ENCODE measurements at regions not wholly inside any gene's neighbourhood (a gene's known extent, or its start where the extent isn't known, plus 50 kb on each side); places are given as distances from the start of the nearest gene placed in this dataset.

GRCh38 chrX:530726-531610 lies 99.6 kb upstream of the SHOX start:
- TF ChIP-seq POLR2A (IDR thresholded peaks at IDR 0.05) (no peak), POLR2AphosphoS5 (IDR thresholded peaks at IDR 0.05) (no peak), EP300 (IDR thresholded peaks at IDR 0.05) (no peak)
- TF ChIP-seq, protein P1, sequence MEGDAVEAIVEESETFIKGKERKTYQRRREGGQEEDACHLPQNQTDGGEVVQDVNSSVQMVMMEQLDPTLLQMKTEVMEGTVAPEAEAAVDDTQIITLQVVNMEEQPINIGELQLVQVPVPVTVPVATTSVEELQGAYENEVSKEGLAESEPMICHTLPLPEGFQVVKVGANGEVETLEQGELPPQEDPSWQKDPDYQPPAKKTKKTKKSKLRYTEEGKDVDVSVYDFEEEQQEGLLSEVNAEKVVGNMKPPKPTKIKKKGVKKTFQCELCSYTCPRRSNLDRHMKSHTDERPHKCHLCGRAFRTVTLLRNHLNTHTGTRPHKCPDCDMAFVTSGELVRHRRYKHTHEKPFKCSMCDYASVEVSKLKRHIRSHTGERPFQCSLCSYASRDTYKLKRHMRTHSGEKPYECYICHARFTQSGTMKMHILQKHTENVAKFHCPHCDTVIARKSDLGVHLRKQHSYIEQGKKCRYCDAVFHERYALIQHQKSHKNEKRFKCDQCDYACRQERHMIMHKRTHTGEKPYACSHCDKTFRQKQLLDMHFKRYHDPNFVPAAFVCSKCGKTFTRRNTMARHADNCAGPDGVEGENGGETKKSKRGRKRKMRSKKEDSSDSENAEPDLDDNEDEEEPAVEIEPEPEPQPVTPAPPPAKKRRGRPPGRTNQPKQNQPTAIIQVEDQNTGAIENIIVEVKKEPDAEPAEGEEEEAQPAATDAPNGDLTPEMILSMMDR (IDR thresholded peaks at IDR 0.05): no peak
- DNase-seq: no peak
- Histone ChIP-seq H3K27me3 (no peaks in the 10 kb centered on the region), H3K4me1 (no peaks in the 10 kb centered on the region), H3K4me3 (no peak overlapping the region), H3K36me3 (no peaks in the 10 kb centered on the region), H3K27ac (no peak overlapping the region), H3K9me3 (no peaks in the 10 kb centered on the region)
- no peak for ATAC-seq (ENCODE audit: low FRiP score in 2 of 2)
- 51 to 57% methylated on average over 19 of the region's 19 CpGs for WGBS, 2 donors

GRCh38 chrX:531611-531936 lies 99.0 kb upstream of the SHOX start:
- Histone ChIP-seq H3K27ac (no peak overlapping the region), H3K36me3 (no peaks in the 10 kb centered on the region), H3K4me1 (no peaks in the 10 kb centered on the region), H3K9me3 (no peaks in the 10 kb centered on the region), H3K27me3 (no peaks in the 10 kb centered on the region), H3K4me3 (no peak overlapping the region)
- DNase-seq (no peak), ATAC-seq (ENCODE audit: low FRiP score in 2 of 2) (no peak)
- no peak for TF ChIP-seq POLR2AphosphoS5 (IDR thresholded peaks at IDR 0.05)
- no peak for TF ChIP-seq EP300 (IDR thresholded peaks at IDR 0.05)
- no peak for TF ChIP-seq POLR2A (IDR thresholded peaks at IDR 0.05)
- TF ChIP-seq, protein P1 (IDR thresholded peaks at IDR 0.05): no peak
- WGBS, 2 donors: 9 to 10% methylated on average over 6 of the region's 6 CpGs

GRCh38 chrX:534804-535203 lies 95.8 kb upstream of the SHOX start:
- no peak overlapping the region for H3K4me3 ChIP-seq
- TF ChIP-seq POLR2AphosphoS5 (IDR thresholded peaks at IDR 0.05): no peak
- TF ChIP-seq, protein P1 (IDR thresholded peaks at IDR 0.05): no peak
- no peak for TF ChIP-seq EP300 (IDR thresholded peaks at IDR 0.05)
- TF ChIP-seq POLR2A (IDR thresholded peaks at IDR 0.05): no peak
- no peaks in the 10 kb centered on the region for H3K36me3 ChIP-seq
- no peaks in the 10 kb centered on the region for H3K4me1 ChIP-seq
- no peak overlapping the region for H3K27ac ChIP-seq
- DNase-seq: no peak
- H3K9me3 ChIP-seq: no peaks in the 10 kb centered on the region
- no peak for ATAC-seq (ENCODE audit: low FRiP score in 2 of 2)
- no peaks in the 10 kb centered on the region for H3K27me3 ChIP-seq

- ATAC-seq (ENCODE audit: low FRiP score in 2 of 2) (no peak), DNase-seq (no peak)
- no peak overlapping the region for H3K4me3 ChIP-seq
- no peak for TF ChIP-seq EP300 (IDR thresholded peaks at IDR 0.05)
- TF ChIP-seq, protein P1 (IDR thresholded peaks at IDR 0.05): no peak
- no peaks in the 10 kb centered on the region for H3K36me3 ChIP-seq
- H3K27me3 ChIP-seq: no peaks in the 10 kb centered on the region
- WGBS, 2 donors: 93 to 95% methylated on average over 19 of the region's 19 CpGs
- no peaks in the 10 kb centered on the region for H3K4me1 ChIP-seq
- H3K27ac ChIP-seq: no peak overlapping the region
- no peaks in the 10 kb centered on the region for H3K9me3 ChIP-seq
These were observed 94.0 kb upstream of the SHOX start for GRCh38 chrX:536616-537015.

- WGBS, 2 donors: 85 to 93% methylated on average over 18 of the region's 18 CpGs
- no peak for ATAC-seq (ENCODE audit: low FRiP score in 2 of 2)
- H3K27me3 ChIP-seq: no peaks in the 10 kb centered on the region
- no peak for DNase-seq
- no peak overlapping the region for H3K27ac ChIP-seq
- H3K4me3 ChIP-seq: no peak overlapping the region
- H3K36me3 ChIP-seq: no peaks in the 10 kb centered on the region
- H3K9me3 ChIP-seq: no peaks in the 10 kb centered on the region
- TF ChIP-seq, protein P1 (IDR thresholded peaks at IDR 0.05): no peak
- TF ChIP-seq POLR2A (IDR thresholded peaks at IDR 0.05): no peak
- TF ChIP-seq POLR2AphosphoS5 (IDR thresholded peaks at IDR 0.05): no peak
- TF ChIP-seq EP300 (IDR thresholded peaks at IDR 0.05): no peak
- no peaks in the 10 kb centered on the region for H3K4me1 ChIP-seq
These were observed 93.4 kb upstream of the SHOX start for GRCh38 chrX:537151-537550.

Data from upper lobe of left lung (tissue), 6 donors.